Lung microvascular endothelial cell (primary cell): ENCODE measurements at regions not wholly inside any gene's neighbourhood (a gene's known extent, or its start where the extent isn't known, plus 50 kb on each side); places are given as distances from the start of the nearest gene placed in this dataset.
A peak's percentile ranks its signal among the peaks of the same experiment; 100 is the strongest.
"Not testable (repeated sequence)": the region's sequence is repeated elsewhere in the genome, so short reads cannot be mapped to it uniquely, and the experiment has no call there.

Source experiments
- DNase-seq, 2 donors: peaks; one replicate each; pipeline versions ENCODE4 v3.0.0 to v3.0.0-alpha.2; 2010; ENCODE audit warnings: low read depth in 2 of 2

DNA sequence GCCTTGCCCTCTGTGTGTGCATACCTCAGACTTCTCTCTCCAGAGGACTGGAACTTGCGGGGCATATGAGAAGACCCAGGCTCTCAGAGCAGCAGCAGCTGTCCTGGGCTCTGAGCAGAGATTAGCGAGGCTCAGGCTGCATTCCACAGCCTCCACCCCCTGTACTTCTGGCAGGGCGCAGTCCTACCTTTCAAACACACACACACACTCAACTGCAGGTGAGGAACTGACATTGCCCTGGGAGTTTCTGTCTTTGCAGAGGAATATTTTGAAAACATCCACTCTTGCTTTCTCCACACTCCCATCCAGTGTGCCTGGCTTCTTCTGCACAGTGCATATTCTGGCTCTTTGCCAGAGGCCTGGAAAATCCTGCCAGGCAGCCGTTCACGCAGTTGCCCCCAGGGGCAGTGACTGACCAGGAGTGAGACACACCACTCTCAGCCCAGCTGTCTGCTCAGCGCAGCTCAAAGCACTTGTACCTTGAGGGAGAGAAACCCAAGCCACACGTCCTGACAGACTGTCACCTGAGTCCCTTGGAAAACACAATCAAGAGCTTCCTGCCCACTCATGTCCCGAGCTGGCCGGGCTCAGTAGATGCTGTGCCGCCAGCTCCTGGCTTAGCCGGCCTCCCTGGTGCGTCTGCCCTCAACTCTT, 460.8 kb downstream of the RNF144A start:
- no peak for DNase-seq

GRCh38 chr2:7378591-7378990, 461.4 kb downstream of the RNF144A start:
- DNase-seq = no peak

GRCh38 chr2:7379799-7380198, 462.6 kb downstream of the RNF144A start:
- no peak for DNase-seq

DNA sequence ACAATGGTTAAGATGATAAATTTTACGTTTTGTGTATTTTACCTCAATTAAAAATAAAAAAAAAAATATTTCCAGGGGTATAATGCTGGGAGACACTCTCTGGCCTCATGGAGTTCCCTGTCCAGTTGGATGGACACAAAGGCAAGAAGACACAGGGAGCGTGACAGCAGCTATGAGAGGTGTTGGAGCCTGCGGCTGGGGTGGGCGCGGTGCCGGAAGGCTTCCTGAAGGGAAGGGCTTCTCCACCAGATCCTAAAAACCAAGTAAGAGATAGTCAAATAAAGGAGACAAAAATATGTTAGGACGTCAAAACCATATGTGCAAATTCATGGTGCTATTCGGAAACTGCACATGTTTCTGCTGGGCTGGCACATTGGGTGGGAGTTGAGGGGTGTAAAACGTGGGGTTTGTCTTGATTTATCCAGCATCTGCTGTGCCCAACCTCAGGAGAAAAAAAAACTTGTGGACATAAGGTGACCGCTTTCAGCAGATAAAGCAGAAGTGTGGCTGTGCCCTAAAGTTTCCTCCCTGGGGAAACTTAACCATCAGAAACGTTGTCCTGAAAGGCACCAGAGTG, 467.6 kb downstream of the RNF144A start:
- DNase-seq = no peak

DNA sequence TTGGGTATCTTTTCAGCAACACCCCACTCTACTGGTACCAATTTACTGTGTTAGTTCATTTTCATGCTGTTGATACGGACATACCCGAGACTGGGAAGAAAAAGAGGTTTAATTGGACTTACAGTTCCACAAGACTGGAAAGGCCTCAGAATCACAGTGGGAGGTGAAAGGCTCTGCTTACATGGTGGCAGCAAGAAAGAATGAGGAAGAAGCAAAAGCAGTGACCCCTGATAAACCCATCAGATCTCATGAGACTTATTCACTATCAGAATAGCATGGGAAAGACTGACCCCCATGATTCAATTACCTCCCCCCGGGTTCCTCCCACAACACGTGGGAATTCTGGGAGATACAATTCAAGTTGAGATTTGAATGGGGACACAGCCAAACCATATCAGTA, 473.1 kb downstream of the RNF144A start:
- not testable (repeated sequence) for DNase-seq

DNA sequence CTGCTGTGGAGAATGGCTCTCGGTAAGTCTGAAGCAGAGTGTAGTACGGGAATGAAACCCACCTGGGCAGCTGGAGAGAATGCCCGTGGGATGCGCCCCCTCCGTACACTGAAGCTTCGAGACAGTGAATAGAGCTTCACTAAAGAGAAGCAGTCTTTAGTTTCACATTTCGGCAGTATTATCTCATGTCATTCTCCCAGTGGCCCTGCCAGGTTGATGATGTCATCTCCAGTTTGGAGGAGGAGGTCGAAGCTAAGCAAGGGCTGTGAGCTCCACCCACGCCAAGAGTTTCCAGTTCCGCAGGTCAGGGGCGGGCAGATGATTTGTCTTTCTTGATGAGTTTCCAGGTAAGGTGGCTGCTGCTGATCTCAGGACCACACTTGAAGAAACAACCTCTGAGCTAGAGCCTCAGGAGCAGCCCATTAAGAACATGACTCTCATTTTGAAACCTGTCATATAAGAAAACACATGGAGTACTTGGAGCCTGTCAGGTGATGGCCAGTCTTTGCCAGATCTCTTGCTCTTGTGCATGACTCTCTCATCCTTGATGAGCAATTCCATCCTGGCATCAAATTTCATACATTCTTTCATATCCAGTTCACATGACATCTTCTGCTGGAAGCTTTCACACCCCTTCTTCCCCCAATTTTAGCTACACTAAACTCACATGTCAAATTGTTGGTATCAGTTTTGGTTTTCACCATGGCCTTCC, 475.0 kb downstream of the RNF144A start:
- DNase-seq = no peak

DNA sequence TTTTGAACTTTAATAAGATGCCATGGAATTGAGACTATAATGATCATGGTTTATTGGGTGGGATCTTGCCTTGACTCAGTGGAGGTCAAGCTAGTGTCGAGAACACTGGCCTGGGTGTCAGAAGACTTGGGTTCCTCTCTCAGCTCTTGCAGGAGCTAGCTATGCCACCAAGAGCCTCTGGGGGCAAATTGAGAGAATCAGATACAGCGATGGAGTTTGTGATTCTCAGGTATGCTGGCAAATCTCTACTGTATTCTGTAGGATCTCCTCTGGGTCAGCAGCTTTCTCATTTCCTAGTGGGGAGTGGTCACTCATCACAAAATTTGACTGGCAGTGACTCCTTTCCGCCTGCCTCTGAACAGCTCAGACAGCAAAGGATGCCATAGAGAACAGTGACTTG, 477.0 kb downstream of the RNF144A start:
- DNase-seq = no peak

GRCh38 chr2:7400628-7401027, 483.4 kb downstream of the RNF144A start:
- DNase-seq = no peak

- DNase-seq = no peak
These were observed 486.0 kb downstream of the RNF144A start for GRCh38 chr2:7403092-7403775.

DNA sequence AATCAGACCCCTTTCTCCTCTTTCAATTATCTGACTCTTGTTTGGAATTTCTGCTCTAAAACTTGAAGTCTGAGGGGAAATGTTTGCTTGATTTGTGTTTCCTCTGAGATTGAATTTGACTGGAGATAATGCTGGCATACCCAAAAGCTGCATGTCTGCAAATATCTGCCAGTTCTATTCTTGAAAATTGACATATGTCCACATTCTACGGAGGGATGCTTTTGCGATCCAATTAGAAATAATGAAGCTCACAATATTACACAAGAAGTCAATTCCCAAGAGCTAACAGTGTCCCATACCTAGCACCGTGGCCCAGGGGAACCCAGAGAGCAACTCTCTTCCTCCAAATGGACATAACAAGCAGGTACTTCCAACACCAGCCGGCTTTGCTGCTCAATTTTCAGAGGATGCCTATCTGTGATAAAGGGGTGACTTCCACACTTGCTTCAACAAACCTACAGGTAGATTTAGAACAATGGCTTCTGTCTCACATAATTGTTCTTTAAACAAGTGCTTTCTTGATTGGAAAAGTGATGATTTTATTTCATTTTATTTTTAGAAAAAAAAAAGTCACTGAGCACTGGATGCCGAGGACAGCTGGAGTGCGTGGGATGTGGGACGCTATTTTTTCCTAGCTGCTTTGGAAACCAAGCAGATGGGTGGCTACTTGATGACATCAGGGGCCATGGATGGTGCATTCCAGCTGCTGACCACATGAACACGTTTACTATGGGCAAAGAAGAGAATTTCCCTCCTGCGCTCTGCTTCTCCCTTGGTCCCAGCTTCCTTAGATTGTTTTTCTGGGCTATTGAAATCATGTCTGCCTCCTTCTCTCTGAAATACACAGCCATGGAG, 488.9 kb downstream of the RNF144A start:
- no peak for DNase-seq

DNA sequence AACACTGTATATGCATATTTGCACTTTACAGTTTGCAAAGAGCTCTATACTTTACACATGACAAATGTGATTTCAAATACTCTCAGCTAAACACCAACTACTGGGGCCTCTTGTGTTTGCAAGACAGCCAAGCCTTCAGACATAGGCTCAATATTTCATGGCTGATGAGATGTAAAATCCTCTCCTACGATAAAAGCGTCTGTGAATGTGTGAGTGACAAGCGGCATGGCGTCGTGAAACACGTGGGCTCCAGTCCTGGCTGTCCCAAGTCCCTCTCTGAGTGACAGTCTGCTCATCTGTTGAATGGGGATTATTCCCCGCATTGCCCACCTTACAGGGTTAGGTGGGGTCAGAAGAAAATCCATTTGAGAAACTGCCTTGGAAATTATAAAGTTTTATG, 489.8 kb downstream of the RNF144A start:
- DNase-seq = no peak

- no peak for DNase-seq
These were observed 490.9 kb downstream of the RNF144A start for GRCh38 chr2:7407906-7408680.

DNA sequence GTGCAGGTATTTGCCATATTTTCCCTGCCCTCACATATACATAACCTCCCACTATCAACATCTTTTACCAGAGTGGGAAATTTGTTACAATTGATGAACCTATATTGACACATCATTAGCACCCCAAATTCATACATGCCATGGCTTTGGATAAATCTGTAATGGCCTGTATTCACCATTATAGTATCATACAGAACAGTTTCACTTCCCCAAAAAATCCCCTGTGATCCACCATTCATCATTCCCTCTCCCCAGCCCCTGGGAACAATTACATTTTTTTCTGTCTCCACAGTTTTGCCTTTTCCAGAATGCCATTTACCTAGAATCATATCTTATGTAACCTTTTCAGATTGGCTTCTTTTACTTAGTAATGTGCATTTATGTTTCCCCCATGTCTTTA, 494.5 kb downstream of the RNF144A start:
- no peak for DNase-seq

GRCh38 chr2:7417845-7418742, 500.9 kb downstream of the RNF144A start:
- DNase-seq = no peak

- DNase-seq = no peak
These were observed 502.0 kb downstream of the RNF144A start for GRCh38 chr2:7419186-7419585.

DNA sequence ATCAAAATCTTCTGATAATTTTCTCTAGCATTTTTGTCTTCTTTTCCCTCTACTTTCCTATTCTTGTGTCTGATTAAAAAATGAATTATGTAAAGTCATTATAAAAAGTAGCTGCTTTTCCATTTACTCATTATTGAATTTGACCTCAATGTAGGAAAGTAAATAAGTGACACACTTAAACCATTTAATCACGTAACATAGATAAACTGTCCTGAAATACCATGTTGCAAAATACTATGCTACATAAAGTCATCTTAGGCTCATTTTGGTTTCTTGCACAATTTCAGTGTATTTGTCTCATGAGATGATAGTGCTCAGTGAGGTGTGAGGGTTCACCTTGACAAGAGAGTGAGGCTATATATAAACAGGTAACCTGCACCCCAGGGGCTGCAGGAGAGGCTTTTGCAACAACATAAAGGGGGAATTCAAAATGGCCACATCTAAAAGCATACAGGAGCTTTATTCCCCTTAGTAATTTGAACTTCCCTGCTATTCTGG, 502.7 kb downstream of the RNF144A start:
- no peak for DNase-seq

DNA sequence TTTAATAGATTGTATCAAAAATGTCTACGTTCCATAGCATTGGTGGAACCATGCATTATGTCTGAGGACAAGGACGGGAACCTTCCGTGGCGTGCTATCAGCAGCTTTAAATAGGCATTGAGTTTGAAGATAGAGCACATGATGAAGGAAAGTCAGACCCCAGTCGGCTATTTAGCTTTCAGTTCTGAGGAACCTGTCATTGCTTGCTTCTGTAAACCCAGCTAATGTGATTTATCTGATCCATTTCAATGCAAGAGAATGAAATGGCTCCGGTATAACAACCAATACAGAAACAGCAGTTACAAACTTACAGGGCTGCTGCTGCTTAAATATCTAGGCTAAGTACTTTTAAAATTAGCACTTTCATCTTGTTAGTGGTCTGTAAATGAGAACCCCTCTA, 503.3 kb downstream of the RNF144A start:
- no peak for DNase-seq

- no peak for DNase-seq
These were observed 507.3 kb downstream of the RNF144A start for GRCh38 chr2:7424481-7424880.

GRCh38 chr2:7427293-7428060, 510.3 kb downstream of the RNF144A start:
- DNase-seq = peak; percentile 55 to 68
